ENCODE measurements at regions not wholly inside any gene's neighbourhood (a gene's known extent, or its start where the extent isn't known, plus 50 kb on each side); places are given as distances from the start of the nearest gene placed in this dataset.

DNA sequence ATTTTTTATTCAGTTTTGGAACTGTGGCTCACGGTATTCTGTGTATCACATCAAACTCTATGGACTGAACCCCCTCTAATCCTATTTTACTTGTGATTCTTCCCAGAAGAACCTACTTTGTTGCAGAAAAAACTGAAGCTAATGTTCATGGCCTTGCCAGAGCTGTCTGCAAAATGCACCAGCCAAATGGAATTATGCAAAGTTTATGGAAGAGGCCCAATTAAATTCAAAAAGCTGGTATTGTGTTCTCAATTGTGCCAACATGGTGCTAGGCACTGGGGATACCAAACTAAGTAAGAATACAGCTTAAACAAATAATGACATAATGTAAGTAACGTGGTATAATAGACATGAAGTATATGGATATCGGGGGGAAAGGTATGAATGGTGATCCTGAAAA is 273.8 kb upstream of the DUSP10 start:
- Histone ChIP-seq H3K4me1 (ENCODE audit: insufficient read depth, low read length, poor library complexity, severe bottlenecking) (no peaks in the 10 kb centered on the region), H3K4me2 (ENCODE audit: low read depth, low read length, poor library complexity, severe bottlenecking) (no peak overlapping the region), H2AFZ (ENCODE audit: low read length) (no peak overlapping the region), H3K9ac (ENCODE audit: low read depth, low read length, poor library complexity, severe bottlenecking) (no peak overlapping the region), H3K79me2 (ENCODE audit: insufficient read depth, low read length) (no peaks in the 10 kb centered on the region), H3K9me3 (ENCODE audit: insufficient read depth, low read depth, low read length) (no peaks in the 10 kb centered on the region), H3K27me3 (ENCODE audit: insufficient read depth, low read length, poor library complexity, severe bottlenecking) (no peaks in the 10 kb centered on the region), H3K36me3 (ENCODE audit: insufficient read depth, low read length) (no peaks in the 10 kb centered on the region), H3F3A (ENCODE audit: low read depth) (no peaks in the 10 kb centered on the region), H4K20me1 (ENCODE audit: insufficient read depth, low read length, poor library complexity, severe bottlenecking) (no peaks in the 10 kb centered on the region), H3K9me2 (replicated peaks; ENCODE audit: low read depth, low read length) (no peaks in the 10 kb centered on the region), H3K4me3 (ENCODE audit: low read length, poor library complexity, severe bottlenecking) (no peak overlapping the region)
- no peak for TF ChIP-seq EZH2phosphoT487 (IDR thresholded peaks at IDR 0.05; ENCODE audit: borderline replicate concordance)
- TF ChIP-seq, protein P1, sequence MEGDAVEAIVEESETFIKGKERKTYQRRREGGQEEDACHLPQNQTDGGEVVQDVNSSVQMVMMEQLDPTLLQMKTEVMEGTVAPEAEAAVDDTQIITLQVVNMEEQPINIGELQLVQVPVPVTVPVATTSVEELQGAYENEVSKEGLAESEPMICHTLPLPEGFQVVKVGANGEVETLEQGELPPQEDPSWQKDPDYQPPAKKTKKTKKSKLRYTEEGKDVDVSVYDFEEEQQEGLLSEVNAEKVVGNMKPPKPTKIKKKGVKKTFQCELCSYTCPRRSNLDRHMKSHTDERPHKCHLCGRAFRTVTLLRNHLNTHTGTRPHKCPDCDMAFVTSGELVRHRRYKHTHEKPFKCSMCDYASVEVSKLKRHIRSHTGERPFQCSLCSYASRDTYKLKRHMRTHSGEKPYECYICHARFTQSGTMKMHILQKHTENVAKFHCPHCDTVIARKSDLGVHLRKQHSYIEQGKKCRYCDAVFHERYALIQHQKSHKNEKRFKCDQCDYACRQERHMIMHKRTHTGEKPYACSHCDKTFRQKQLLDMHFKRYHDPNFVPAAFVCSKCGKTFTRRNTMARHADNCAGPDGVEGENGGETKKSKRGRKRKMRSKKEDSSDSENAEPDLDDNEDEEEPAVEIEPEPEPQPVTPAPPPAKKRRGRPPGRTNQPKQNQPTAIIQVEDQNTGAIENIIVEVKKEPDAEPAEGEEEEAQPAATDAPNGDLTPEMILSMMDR (conservative IDR thresholded peaks at IDR 0.05; ENCODE audit: low read length): no peak

DNA sequence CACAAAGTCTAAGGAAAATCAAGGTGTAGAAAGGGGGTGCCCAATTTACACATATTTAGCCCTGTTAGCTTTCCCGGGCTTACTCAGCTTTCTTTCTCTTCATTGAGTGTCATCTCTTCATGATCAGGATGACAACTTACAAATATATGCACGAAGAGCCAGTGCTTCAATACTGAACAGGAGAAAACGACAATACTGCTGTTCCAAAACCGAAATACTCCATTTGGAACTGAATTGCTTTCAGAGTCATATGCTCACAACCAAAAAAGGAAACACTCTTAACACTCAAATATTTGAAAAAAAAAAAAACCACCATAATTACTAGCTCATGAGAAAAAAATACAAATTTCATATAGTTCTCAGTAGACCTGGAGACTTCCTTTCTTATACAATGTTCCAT is 272.1 kb upstream of the DUSP10 start:
- H3K4me3 ChIP-seq (ENCODE audit: low read length, poor library complexity, severe bottlenecking): no peak overlapping the region
- H3K9me2 ChIP-seq (replicated peaks; ENCODE audit: low read depth, low read length): no peaks in the 10 kb centered on the region
- no peaks in the 10 kb centered on the region for H3K27me3 ChIP-seq (ENCODE audit: insufficient read depth, low read length, poor library complexity, severe bottlenecking)
- no peaks in the 10 kb centered on the region for H3K9me3 ChIP-seq (ENCODE audit: insufficient read depth, low read depth, low read length)
- H3K4me1 ChIP-seq (ENCODE audit: insufficient read depth, low read length, poor library complexity, severe bottlenecking): no peaks in the 10 kb centered on the region
- H3K79me2 ChIP-seq (ENCODE audit: insufficient read depth, low read length): no peaks in the 10 kb centered on the region
- H4K20me1 ChIP-seq (ENCODE audit: insufficient read depth, low read length, poor library complexity, severe bottlenecking): no peaks in the 10 kb centered on the region
- no peak overlapping the region for H3K4me2 ChIP-seq (ENCODE audit: low read depth, low read length, poor library complexity, severe bottlenecking)
- H3F3A ChIP-seq (ENCODE audit: low read depth): no peaks in the 10 kb centered on the region
- no peak overlapping the region for H3K9ac ChIP-seq (ENCODE audit: low read depth, low read length, poor library complexity, severe bottlenecking)
- H2AFZ ChIP-seq (ENCODE audit: low read length): no peak overlapping the region; the same call in 1 of the 2 replicates
- H3K36me3 ChIP-seq (ENCODE audit: insufficient read depth, low read length): no peaks in the 10 kb centered on the region
- TF ChIP-seq EZH2phosphoT487 (IDR thresholded peaks at IDR 0.05; ENCODE audit: borderline replicate concordance): no peak
- TF ChIP-seq, protein P1 (conservative IDR thresholded peaks at IDR 0.05; ENCODE audit: low read length): no peak

DNA sequence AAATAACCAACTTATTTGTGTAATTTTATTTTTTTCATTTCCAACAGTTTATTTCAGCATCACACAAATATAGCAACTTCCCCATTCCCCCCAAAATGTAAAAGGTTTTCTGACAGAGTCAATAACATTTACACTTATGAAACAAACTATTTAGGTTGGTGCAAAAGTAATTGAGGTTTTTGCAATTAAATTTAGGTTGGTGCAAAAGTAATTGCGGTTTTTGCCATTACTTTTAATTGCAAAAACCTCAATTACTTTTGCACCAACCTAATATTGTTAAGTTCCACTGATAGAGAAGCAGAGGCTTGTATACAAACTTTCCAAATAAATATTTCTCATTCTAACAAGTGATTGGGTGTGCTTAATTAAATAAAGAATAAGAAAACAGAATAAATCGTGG is 270.9 kb upstream of the DUSP10 start:
- Histone ChIP-seq H3K36me3 (ENCODE audit: insufficient read depth, low read length) (no peaks in the 10 kb centered on the region), H4K20me1 (ENCODE audit: insufficient read depth, low read length, poor library complexity, severe bottlenecking) (no peaks in the 10 kb centered on the region), H3K79me2 (ENCODE audit: insufficient read depth, low read length) (no peaks in the 10 kb centered on the region), H3K4me2 (ENCODE audit: low read depth, low read length, poor library complexity, severe bottlenecking) (no peak overlapping the region), H3K4me3 (ENCODE audit: low read length, poor library complexity, severe bottlenecking) (no peak overlapping the region), H3K4me1 (ENCODE audit: insufficient read depth, low read length, poor library complexity, severe bottlenecking) (no peaks in the 10 kb centered on the region), H3K9ac (ENCODE audit: low read depth, low read length, poor library complexity, severe bottlenecking) (no peak overlapping the region), H3K27me3 (ENCODE audit: insufficient read depth, low read length, poor library complexity, severe bottlenecking) (no peaks in the 10 kb centered on the region), H3F3A (ENCODE audit: low read depth) (no peaks in the 10 kb centered on the region), H2AFZ (ENCODE audit: low read length) (no peak overlapping the region), H3K9me3 (ENCODE audit: insufficient read depth, low read depth, low read length) (no peaks in the 10 kb centered on the region), H3K9me2 (replicated peaks; ENCODE audit: low read depth, low read length) (no peaks in the 10 kb centered on the region)
- TF ChIP-seq, protein P1 (conservative IDR thresholded peaks at IDR 0.05; ENCODE audit: low read length): no peak
- TF ChIP-seq EZH2phosphoT487 (IDR thresholded peaks at IDR 0.05; ENCODE audit: borderline replicate concordance): no peak
